K562 (cell line): ENCODE measurements at regions not wholly inside any gene's neighbourhood (a gene's known extent, or its start where the extent isn't known, plus 50 kb on each side); places are given as distances from the start of the nearest gene placed in this dataset.

ENCODE experiments used
- CC2D1A ChIP-seq: fragments of 450-650 bp; IDR thresholded peaks from 2 replicates; pipeline ENCODE4 v1.6.1; 2017; ENCODE audit warnings: mild to moderate bottlenecking
- SOX6 ChIP-seq: fragments of 450-650 bp; IDR thresholded peaks from 2 replicates; pipeline ENCODE4 v1.6.1; 2014; ENCODE audit warnings: mild to moderate bottlenecking
- ZBTB1 ChIP-seq: sonication (generic); formaldehyde crosslinking; IDR thresholded peaks from 2 replicates; pipeline ENCODE4 v1.8.1; 2023; ENCODE audit warnings: missing genetic modification reagents, low read depth, mild to moderate bottlenecking, borderline replicate concordance
- ZNF384 ChIP-seq: IDR thresholded peaks from 2 replicates; pipeline ENCODE4 v1.6.1; 2012; ENCODE audit warnings: low read depth, low read length, improper control_type of control experiment
- TF ChIP-seq, protein P1 (sequence below), 3 experiments: IDR thresholded peaks in 2 of 3; conservative IDR thresholded peaks in 1 of 3; 2 replicates each; pipeline ENCODE4 v1.5.1; 2011 to 2012; ENCODE audit warnings: low read length in 3 of 3, mild to moderate bottlenecking in 3 of 3, control low read depth in 2 of 3, improper control_type of control experiment in 1 of 3, inconsistent platforms in 1 of 3, low read depth in 1 of 3, mixed read lengths in 1 of 3, moderate library complexity in 1 of 3; ENCODE audit not compliant: insufficient read depth in 2 of 3

DNA sequence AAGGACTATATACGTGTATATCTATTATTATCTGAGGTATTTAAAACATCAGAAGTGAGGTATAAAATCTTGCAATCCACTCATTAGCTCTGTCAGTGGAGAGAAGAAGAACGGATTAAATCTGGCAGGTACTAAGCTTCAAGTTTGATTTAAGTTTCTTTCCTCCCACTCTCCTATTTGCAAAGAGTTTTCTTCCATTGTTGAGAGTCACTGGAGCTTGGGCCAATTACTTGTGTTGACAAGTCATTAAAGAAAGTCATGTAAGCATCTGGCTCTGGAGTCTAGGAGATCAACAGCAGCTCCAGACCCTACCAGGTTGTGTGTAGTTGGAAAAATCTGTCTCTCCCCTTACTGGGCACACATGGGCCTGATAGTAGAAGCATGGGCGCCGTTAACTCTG lies 476.8 kb upstream of the SMARCA2 start:
- TF ChIP-seq, protein P1, sequence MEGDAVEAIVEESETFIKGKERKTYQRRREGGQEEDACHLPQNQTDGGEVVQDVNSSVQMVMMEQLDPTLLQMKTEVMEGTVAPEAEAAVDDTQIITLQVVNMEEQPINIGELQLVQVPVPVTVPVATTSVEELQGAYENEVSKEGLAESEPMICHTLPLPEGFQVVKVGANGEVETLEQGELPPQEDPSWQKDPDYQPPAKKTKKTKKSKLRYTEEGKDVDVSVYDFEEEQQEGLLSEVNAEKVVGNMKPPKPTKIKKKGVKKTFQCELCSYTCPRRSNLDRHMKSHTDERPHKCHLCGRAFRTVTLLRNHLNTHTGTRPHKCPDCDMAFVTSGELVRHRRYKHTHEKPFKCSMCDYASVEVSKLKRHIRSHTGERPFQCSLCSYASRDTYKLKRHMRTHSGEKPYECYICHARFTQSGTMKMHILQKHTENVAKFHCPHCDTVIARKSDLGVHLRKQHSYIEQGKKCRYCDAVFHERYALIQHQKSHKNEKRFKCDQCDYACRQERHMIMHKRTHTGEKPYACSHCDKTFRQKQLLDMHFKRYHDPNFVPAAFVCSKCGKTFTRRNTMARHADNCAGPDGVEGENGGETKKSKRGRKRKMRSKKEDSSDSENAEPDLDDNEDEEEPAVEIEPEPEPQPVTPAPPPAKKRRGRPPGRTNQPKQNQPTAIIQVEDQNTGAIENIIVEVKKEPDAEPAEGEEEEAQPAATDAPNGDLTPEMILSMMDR (IDR thresholded peaks at IDR 0.05 in 2 of 3, conservative IDR thresholded peaks at IDR 0.05 in 1 of 3; ENCODE audit: insufficient read depth in 2 of 3, low read depth in 1 of 3, low read length in 3 of 3): no peak
- TF ChIP-seq ZNF384 (no peak), ZBTB1 (CRISPR knock-in tag) (no peak), CC2D1A (no peak), SOX6 (no peak)
